ENCODE measurements at regions not wholly inside any gene's neighbourhood (a gene's known extent, or its start where the extent isn't known, plus 50 kb on each side); places are given as distances from the start of the nearest gene placed in this dataset.

DNA sequence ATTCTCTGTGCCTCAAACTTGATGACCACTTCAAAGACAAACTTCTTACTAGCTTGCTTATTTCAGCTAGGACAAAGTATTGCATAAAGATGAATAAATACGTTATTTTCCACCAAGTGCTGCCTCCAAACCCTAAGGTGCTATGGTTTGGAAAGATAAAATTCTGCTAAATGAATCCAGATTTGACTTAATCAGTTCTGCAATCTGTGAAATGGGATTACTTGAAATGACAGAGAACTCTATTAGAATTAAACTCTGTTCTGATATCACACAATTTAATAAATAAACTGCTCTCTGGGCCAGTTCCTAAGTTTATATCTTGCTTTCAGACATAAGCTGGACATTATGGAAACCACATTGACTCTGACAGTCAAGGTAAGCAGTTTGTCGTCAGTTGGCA is 338.8 kb upstream of the SEMA6D start:
- Histone ChIP-seq H3K27ac (no peak overlapping the region), H3K9me3 (no peaks in the 10 kb centered on the region), H3K27me3 (no peaks in the 10 kb centered on the region), H3K36me3 (no peaks in the 10 kb centered on the region), H3K4me3 (replicated peaks in 1 of 3) (no peak overlapping the region), H3K4me1 (no peaks in the 10 kb centered on the region)
- DNase-seq: no peak
- WGBS, 2 donors: 44 to 47% methylated on average over 2 of the region's 2 CpGs
- intact Hi-C loops (cut with DNase I): no loop called here
- TF ChIP-seq POLR2A (IDR thresholded peaks at IDR 0.05): no peak
- TF ChIP-seq, protein P1, sequence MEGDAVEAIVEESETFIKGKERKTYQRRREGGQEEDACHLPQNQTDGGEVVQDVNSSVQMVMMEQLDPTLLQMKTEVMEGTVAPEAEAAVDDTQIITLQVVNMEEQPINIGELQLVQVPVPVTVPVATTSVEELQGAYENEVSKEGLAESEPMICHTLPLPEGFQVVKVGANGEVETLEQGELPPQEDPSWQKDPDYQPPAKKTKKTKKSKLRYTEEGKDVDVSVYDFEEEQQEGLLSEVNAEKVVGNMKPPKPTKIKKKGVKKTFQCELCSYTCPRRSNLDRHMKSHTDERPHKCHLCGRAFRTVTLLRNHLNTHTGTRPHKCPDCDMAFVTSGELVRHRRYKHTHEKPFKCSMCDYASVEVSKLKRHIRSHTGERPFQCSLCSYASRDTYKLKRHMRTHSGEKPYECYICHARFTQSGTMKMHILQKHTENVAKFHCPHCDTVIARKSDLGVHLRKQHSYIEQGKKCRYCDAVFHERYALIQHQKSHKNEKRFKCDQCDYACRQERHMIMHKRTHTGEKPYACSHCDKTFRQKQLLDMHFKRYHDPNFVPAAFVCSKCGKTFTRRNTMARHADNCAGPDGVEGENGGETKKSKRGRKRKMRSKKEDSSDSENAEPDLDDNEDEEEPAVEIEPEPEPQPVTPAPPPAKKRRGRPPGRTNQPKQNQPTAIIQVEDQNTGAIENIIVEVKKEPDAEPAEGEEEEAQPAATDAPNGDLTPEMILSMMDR (IDR thresholded peaks at IDR 0.05): no peak

- no peak for DNase-seq
- Histone ChIP-seq H3K9me3 (no peaks in the 10 kb centered on the region), H3K27ac (no peak overlapping the region), H3K27me3 (no peaks in the 10 kb centered on the region), H3K4me3 (replicated peaks in 1 of 3) (no peak overlapping the region), H3K4me1 (peaks cover 0 to 8% of the 10 kb centered on the region in 2 donors), H3K36me3 (no peaks in the 10 kb centered on the region)
- TF ChIP-seq POLR2A (IDR thresholded peaks at IDR 0.05): no peak
- TF ChIP-seq, protein P1 (IDR thresholded peaks at IDR 0.05): no peak
- intact Hi-C loops (cut with DNase I): no loop called here
- WGBS, 2 donors: 85 to 89% methylated on average over 5 of the region's 5 CpGs
Observed at GRCh38 chr15:47383102-47383501, 334.2 kb upstream of the SEMA6D start.

DNA sequence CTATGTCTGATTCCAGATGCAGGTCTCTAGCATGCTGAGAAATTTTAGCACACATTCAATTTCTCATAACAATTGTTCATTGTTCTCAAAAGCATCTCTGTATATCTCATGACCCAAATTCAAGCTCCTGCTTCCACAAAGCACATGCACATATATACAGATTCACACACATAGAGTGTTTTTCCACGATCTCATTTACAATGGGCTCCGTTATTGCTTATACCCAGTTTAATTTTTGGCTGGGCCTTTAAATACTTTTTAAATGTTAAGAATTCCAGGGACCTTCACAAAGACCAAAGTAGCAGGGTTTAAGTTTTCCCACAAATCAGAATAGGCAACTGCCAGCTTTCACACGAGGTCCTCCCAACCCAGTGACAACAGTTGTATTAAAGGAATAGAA is 333.5 kb upstream of the SEMA6D start:
- Histone ChIP-seq H3K4me3 (replicated peaks in 1 of 3) (no peak overlapping the region), H3K27me3 (no peaks in the 10 kb centered on the region), H3K27ac (no peak overlapping the region), H3K36me3 (no peaks in the 10 kb centered on the region), H3K9me3 (no peaks in the 10 kb centered on the region), H3K4me1 (peaks cover 0 to 8% of the 10 kb centered on the region in 2 donors)
- TF ChIP-seq POLR2A (IDR thresholded peaks at IDR 0.05): no peak
- TF ChIP-seq, protein P1 (IDR thresholded peaks at IDR 0.05): no peak
- 69 to 73% methylated on average over 3 of the region's 3 CpGs for WGBS, 2 donors
- intact Hi-C loops (cut with DNase I): no loop called here
- DNase-seq: no peak

DNA sequence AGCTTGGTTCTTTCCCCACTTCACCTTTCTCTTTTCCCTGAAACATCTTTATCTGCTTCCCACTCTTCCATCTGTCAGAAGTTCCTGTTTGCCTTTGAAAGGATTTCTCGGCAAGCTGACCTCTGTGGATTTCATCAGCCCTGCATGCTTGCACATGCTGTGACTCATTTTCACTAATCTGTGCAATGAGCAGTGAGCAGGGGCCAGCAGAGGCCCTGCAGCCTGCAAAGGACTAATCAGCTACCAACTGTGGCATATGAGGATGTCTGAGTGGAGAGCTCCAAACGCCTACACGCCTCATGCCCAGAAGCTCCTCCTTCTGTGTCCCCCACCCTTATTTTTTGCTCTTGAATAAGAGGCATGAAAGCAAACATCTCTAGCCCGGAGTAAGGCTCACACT is 333.0 kb upstream of the SEMA6D start:
- H3K4me3 ChIP-seq (replicated peaks in 1 of 3): no peak overlapping the region
- TF ChIP-seq, protein P1 (IDR thresholded peaks at IDR 0.05): no peak
- TF ChIP-seq POLR2A (IDR thresholded peaks at IDR 0.05): no peak
- H3K4me1 ChIP-seq: peaks cover 0 to 8% of the 10 kb centered on the region in 2 donors
- no peaks in the 10 kb centered on the region for H3K36me3 ChIP-seq
- DNase-seq: peak; percentile 13 to 23
- intact Hi-C loops (cut with DNase I): no loop called here
- H3K27me3 ChIP-seq: no peaks in the 10 kb centered on the region
- H3K9me3 ChIP-seq: no peaks in the 10 kb centered on the region
- H3K27ac ChIP-seq: no peak overlapping the region
- WGBS, 2 donors: 26 to 36% methylated on average over 4 of the region's 4 CpGs

DNA sequence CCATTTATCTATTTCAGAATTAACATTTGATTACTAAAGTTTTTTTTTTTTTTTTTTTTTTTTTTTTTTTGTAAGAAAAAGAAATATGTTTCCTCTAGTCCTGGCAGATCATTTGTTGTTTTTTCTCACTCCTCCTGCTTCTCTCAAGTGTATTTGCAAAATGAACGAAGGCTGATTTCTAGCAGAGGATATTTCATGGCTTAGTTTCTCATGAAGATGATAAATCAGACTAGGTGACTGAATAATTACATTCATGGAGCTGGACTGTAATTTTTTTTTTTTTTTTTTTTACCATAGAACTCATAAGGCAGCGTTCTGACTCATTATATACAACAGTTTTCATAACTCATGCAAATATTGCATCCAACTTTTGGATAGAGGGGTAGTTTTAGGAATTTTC is 332.5 kb upstream of the SEMA6D start:
- WGBS, 2 donors: 68 to 78% methylated on average over 2 of the region's 2 CpGs

More for the DNA sequence above, 332.5 kb upstream of the SEMA6D start:
- Histone ChIP-seq H3K36me3 (no peaks in the 10 kb centered on the region), H3K27me3 (no peaks in the 10 kb centered on the region), H3K4me1 (peaks cover 0 to 8% of the 10 kb centered on the region in 2 donors), H3K9me3 (no peaks in the 10 kb centered on the region), H3K4me3 (replicated peaks in 1 of 3) (no peak overlapping the region), H3K27ac (no peak overlapping the region)
- no peak for DNase-seq
- TF ChIP-seq POLR2A (IDR thresholded peaks at IDR 0.05): no peak
- TF ChIP-seq, protein P1 (IDR thresholded peaks at IDR 0.05): no peak
- intact Hi-C loops (cut with DNase I): no loop called here

Measured in thyroid gland (tissue), 4 donors.